Activated B cell treated with CpG ODN at 0.5 μM for 24 hours (primary cell): ENCODE measurements at regions not wholly inside any gene's neighbourhood (a gene's known extent, or its start where the extent isn't known, plus 50 kb on each side); places are given as distances from the start of the nearest gene placed in this dataset.

Source experiments
- ATAC-seq: fragments of 200-7000 bp; cut with Tn5 transposase; one replicate; pipeline ENCODE4 v1.10.0; 2021; ENCODE audit warnings: low read depth, mild to moderate bottlenecking, moderate library complexity
- CTCF ChIA-PET: fragments of 350-600 bp; sonication (Branson Sonifier 250); formaldehyde crosslinking; loops from one replicate; lab custom pipeline; 2021; ENCODE audit warnings: antibody characterized with exemption; lab: Charles Lee
- POLR2A ChIA-PET: fragments of 350-600 bp; sonication (Branson Sonifier 250); formaldehyde crosslinking; loops from one replicate; lab custom pipeline; 2021; ENCODE audit warnings: antibody characterized with exemption; lab: Charles Lee
- DNase-seq: peaks from one replicate; pipeline ENCODE4 v3.0.0; 2022
- H3K27ac Mint-ChIP-seq: one replicate; pipeline ENCODE4 v1.8.0; 2020; ENCODE audit warnings: mixed read lengths
- H3K27me3 Mint-ChIP-seq: one replicate; pipeline ENCODE4 v1.8.0; 2021; ENCODE audit warnings: mixed read lengths
- H3K36me3 Mint-ChIP-seq: one replicate; pipeline ENCODE4 v1.8.0; 2021; ENCODE audit warnings: low read depth, mixed read lengths
- H3K4me1 Mint-ChIP-seq: one replicate; pipeline ENCODE4 v1.8.0; 2021; ENCODE audit warnings: mixed read lengths
- H3K4me3 Mint-ChIP-seq: one replicate; pipeline ENCODE4 v1.8.0; 2020; ENCODE audit warnings: mild to moderate bottlenecking, mixed read lengths
- H3K9me3 Mint-ChIP-seq: one replicate; pipeline ENCODE4 v1.8.0; 2020; ENCODE audit warnings: mixed read lengths
- intact Hi-C: fragments of 100-400 bp; cut with micrococcal nuclease; formaldehyde crosslinking; loops from one replicate; pipeline ENCODE4 v1.15.1; 2024
- TF ChIP-seq, protein P1 (sequence below): fragments of 200-600 bp; IDR thresholded peaks from one replicate; pipeline ENCODE4 v1.8.0; 2022; ENCODE audit warnings: antibody characterized with exemption, mild to moderate bottlenecking

DNA sequence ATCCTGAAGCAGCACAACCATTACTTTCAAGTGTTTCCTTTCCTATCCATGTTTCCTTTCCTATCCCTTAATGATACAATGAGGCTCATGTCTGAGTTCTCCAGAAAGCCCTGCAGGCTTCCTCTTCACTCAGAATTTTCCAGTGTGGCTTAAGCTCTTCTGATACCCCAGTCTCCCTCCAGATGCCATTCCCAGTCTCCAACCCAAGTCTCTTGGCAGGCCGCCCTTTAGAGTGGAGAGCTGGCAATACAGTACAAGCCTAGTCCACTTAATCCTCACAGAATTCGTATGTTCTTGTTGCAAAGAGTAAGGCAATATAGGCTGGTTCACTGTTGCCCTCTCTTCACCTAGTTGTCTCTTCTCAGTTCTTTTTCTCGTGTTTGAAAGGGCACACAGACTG is 503.9 kb upstream of the MDFIC2 start:
- Mint-ChIP-seq H3K4me1 (no peaks in the 10 kb centered on the region), H3K4me3 (no peak overlapping the region), H3K36me3 (no peaks in the 10 kb centered on the region), H3K9me3 (peaks cover 2% of the 10 kb centered on the region), H3K27ac (no peak overlapping the region), H3K27me3 (peaks cover 9% of the 10 kb centered on the region)
- ChIA-PET POLR2A (no interaction called here), CTCF (no interaction called here)
- TF ChIP-seq, protein P1, sequence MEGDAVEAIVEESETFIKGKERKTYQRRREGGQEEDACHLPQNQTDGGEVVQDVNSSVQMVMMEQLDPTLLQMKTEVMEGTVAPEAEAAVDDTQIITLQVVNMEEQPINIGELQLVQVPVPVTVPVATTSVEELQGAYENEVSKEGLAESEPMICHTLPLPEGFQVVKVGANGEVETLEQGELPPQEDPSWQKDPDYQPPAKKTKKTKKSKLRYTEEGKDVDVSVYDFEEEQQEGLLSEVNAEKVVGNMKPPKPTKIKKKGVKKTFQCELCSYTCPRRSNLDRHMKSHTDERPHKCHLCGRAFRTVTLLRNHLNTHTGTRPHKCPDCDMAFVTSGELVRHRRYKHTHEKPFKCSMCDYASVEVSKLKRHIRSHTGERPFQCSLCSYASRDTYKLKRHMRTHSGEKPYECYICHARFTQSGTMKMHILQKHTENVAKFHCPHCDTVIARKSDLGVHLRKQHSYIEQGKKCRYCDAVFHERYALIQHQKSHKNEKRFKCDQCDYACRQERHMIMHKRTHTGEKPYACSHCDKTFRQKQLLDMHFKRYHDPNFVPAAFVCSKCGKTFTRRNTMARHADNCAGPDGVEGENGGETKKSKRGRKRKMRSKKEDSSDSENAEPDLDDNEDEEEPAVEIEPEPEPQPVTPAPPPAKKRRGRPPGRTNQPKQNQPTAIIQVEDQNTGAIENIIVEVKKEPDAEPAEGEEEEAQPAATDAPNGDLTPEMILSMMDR = no peak
- no peak for DNase-seq
- intact Hi-C loops = no loop called here
- ATAC-seq = no peak

DNA sequence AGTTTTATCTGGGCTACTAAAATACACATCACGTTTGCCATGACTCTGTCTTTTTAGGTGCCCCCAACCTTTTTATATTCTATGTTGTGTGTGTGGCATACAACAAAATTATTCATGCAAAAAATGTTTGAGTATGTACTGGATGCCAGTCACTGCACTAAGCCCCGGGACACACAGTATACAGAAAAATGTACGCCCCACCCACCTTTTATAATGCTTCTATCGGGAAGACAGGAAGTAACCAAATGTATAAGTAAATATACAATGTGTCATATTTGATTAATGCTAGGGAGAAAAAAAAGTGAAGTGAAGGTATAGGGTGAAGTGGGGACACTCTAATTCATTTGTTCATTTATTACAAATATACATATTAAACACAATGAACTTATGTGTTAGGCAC is 503.4 kb upstream of the MDFIC2 start:
- TF ChIP-seq, protein P1 = no peak
- Mint-ChIP-seq H3K27me3 (peaks cover 9% of the 10 kb centered on the region), H3K4me1 (no peaks in the 10 kb centered on the region), H3K27ac (no peak overlapping the region), H3K36me3 (no peaks in the 10 kb centered on the region), H3K9me3 (peaks cover 2% of the 10 kb centered on the region), H3K4me3 (no peak overlapping the region)
- DNase-seq (no peak), ATAC-seq (no peak)
- intact Hi-C loops = no loop called here
- ChIA-PET POLR2A (no interaction called here), CTCF (no interaction called here)

GRCh38 chr3:70813311-70813710 is 500.9 kb upstream of the MDFIC2 start:
- peaks cover 4% of the 10 kb centered on the region for H3K27me3 Mint-ChIP-seq

DNA sequence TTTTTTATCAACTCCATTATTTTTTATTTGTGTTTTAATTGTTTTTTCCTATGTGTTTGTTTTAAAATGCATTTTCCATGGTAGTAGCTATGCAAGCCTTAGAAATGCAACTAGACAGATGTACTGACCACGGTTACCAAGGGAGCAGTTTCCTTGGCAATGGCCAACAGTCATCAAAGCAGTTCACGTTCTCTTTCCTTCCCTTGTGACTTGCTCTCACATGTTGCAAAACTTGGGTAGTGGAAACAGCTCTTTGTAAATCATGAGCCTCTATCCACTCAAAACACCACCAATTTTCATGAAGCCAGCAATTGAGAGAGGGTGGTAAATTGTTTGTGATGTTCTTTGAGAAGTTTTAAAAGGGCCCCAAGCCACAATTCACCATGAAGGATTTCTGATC is 499.4 kb upstream of the MDFIC2 start:
- Mint-ChIP-seq H3K4me1 (no peaks in the 10 kb centered on the region), H3K9me3 (peaks cover 2% of the 10 kb centered on the region), H3K27ac (no peak overlapping the region), H3K4me3 (no peak overlapping the region), H3K27me3 (peaks cover 5% of the 10 kb centered on the region), H3K36me3 (no peaks in the 10 kb centered on the region)
- ChIA-PET POLR2A (no interaction called here), CTCF (no interaction called here)
- ATAC-seq = no peak
- TF ChIP-seq, protein P1 = no peak
- DNase-seq = no peak
- intact Hi-C loops = no loop called here

More at GRCh38 chr3:70813311-70813710, 500.9 kb upstream of the MDFIC2 start:
- DNase-seq (no peak), ATAC-seq (no peak)
- Mint-ChIP-seq H3K4me1 (no peaks in the 10 kb centered on the region), H3K9me3 (peaks cover 2% of the 10 kb centered on the region), H3K36me3 (no peaks in the 10 kb centered on the region), H3K27ac (no peak overlapping the region), H3K4me3 (no peak overlapping the region)
- POLR2A ChIA-PET = no interaction called here
- TF ChIP-seq, protein P1 = no peak
- CTCF ChIA-PET = no interaction called here
- intact Hi-C loops = no loop called here

DNA sequence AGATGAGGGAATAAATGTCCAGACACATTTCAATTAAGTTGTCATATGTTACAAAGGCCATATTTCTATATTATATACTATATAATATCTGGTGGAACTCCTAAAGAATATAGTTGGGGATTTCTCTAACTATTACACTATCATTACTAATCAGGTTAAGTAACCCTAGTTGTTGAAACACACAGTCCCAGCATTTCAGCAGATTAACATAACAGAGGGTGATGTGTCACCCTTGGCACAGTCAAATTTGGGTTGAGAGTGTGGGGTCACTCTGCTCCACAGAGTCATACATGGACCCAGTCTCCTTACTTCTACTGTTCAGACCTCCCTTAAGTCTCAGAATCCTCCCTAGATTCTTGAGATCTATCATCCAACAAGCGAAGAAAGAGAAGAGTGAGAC is 496.4 kb upstream of the MDFIC2 start:
- ChIA-PET POLR2A (no interaction called here), CTCF (no interaction called here)
- TF ChIP-seq, protein P1 = no peak
- H3K4me3 Mint-ChIP-seq = no peak overlapping the region
- no peaks in the 10 kb centered on the region for H3K4me1 Mint-ChIP-seq
- H3K36me3 Mint-ChIP-seq = no peaks in the 10 kb centered on the region
- H3K27me3 Mint-ChIP-seq = peaks cover 8% of the 10 kb centered on the region
- no peaks in the 10 kb centered on the region for H3K9me3 Mint-ChIP-seq
- DNase-seq (no peak), ATAC-seq (no peak)
- intact Hi-C loops = no loop called here
- H3K27ac Mint-ChIP-seq = no peak overlapping the region
